AG04449 (cell line): ENCODE measurements at regions not wholly inside any gene's neighbourhood (a gene's known extent, or its start where the extent isn't known, plus 50 kb on each side); places are given as distances from the start of the nearest gene placed in this dataset.

ENCODE experiments used
- CTCF ChIA-PET: fragments of 350-600 bp; formaldehyde crosslinking; extraction: SDS; loops from one replicate; lab custom pipeline; 2021; ENCODE audit warnings: antibody characterized with exemption; lab: Yijun Ruan, JAX
- POLR2A ChIA-PET: fragments of 400-600, 350-600 bp; formaldehyde crosslinking; extraction: SDS; loops from one replicate; lab custom pipeline; 2020; ENCODE audit warnings: antibody characterized with exemption, inconsistent platforms; lab: Yijun Ruan, JAX
- DNase-seq: peaks from one replicate; pipeline ENCODE4 v3.0.0-alpha.2; 2010; ENCODE audit warnings: low read depth, low spot score
- H3K4me3 ChIP-seq: 2 replicates; pipeline ENCODE4 v1.5.1; 2011; ENCODE audit warnings: low read depth, mild to moderate bottlenecking, control low read depth, low read length
- TF ChIP-seq, protein P1 (sequence below): IDR thresholded peaks from one replicate; pipeline ENCODE4 v1.5.1; 2011; ENCODE audit warnings: mild to moderate bottlenecking, moderate library complexity, low read length, control low read depth, inconsistent platforms; ENCODE audit not compliant: insufficient read depth; ENCODE audit errors: missing control alignments

DNA sequence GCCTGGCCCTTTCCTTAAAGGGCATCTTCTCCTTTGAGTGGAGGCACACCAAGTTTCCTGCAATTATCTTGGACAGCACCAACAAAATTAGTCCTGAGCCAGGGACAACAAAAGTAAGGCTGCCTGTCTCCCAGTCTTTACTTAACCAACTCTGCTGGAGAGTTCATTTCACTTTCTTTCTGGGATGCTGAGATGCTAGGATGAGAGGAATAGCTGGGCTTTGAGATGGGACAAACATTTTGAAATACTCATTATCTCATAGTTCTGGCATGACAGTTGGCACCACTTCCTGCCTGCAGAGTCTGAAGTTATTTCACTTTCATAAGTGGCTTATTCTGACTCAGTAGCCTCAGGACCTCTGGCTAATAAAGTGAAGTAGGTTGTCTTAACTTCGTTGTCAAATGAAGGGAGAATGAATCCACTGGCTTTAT, 157.0 kb downstream of the C9orf152 start:
- TF ChIP-seq, protein P1, sequence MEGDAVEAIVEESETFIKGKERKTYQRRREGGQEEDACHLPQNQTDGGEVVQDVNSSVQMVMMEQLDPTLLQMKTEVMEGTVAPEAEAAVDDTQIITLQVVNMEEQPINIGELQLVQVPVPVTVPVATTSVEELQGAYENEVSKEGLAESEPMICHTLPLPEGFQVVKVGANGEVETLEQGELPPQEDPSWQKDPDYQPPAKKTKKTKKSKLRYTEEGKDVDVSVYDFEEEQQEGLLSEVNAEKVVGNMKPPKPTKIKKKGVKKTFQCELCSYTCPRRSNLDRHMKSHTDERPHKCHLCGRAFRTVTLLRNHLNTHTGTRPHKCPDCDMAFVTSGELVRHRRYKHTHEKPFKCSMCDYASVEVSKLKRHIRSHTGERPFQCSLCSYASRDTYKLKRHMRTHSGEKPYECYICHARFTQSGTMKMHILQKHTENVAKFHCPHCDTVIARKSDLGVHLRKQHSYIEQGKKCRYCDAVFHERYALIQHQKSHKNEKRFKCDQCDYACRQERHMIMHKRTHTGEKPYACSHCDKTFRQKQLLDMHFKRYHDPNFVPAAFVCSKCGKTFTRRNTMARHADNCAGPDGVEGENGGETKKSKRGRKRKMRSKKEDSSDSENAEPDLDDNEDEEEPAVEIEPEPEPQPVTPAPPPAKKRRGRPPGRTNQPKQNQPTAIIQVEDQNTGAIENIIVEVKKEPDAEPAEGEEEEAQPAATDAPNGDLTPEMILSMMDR = no peak
- ChIA-PET CTCF (interaction anchor here (1.3 to 1.9 kb wide), 4 partner anchors 9 to 147 kb away, joined by 4 to 8 read pairs (median 6); no protein-coding TSS in a partner anchor), POLR2A (interaction anchor here (0.5 to 1.3 kb wide), 7 partner anchors 19 to 638 kb away, joined by 3 to 5 read pairs (median 3); no protein-coding TSS in a partner anchor)
- DNase-seq = peak; percentile 89
- peak overlapping the region; percentile 95 for H3K4me3 ChIP-seq

DNA sequence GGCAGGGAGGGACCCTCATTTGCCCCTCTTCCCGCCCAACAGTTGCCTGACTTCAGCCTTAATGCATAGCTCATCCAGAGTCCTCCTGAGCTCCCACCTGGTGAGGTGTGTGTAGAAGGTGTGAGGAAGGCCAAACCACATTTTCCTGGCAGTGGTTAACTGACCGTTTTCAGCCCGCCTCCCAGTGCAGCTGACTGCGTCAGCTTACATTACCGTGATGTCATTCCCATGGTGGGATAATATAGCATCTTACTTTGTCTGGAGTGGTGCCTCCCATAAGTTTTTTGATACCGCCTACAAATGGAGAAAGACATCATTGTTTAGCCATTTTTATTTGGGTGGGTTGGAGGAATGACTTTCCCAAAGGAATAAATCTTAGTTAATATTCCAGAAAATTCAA, 151.9 kb downstream of the C9orf152 start:
- no peak for DNase-seq
- ChIA-PET CTCF (interaction anchor here (1.7 kb wide), 1 partner anchor 238 kb away, joined by 3 read pairs; no protein-coding TSS in a partner anchor), POLR2A (no interaction called here)
- TF ChIP-seq, protein P1 = no peak
- H3K4me3 ChIP-seq = no peak overlapping the region

DNA sequence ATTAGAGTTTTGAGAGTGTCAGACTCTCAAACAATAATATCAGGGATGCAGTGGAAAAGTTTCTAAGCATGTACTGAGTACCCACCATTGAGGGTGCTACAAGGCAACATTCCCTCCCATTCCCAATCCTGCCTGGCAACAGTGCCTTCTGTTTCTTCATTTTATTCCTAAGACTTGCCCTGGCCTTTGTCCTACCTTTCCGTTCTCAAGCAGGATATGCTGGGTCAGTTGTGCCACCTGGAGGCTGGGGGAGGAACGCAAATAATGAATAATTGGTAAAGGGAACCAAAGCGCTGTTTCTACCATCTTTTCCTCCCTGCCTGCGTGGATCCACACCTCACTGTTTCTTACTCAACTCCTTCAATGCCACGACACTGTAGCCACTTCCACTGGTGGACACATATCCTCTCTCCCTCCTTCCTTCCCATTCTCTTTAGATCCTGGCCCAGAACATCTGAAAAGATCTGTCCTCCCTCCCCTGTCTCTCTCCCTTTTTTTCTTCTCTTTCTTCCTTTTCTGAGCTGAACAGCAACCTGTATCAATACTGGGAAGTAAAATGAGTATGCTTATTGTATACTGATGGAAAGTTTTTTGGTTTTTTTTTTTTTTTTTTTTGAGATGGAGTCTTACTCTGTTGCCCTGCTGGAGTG, 149.5 kb downstream of the C9orf152 start:
- H3K4me3 ChIP-seq = no peak overlapping the region
- ChIA-PET POLR2A (no interaction called here), CTCF (interaction anchor here (0.6 to 2.4 kb wide), 5 partner anchors 19 to 327 kb away, joined by 3 to 8 read pairs (median 3); no protein-coding TSS in a partner anchor)
- DNase-seq = no peak
- TF ChIP-seq, protein P1 = peak; percentile 46

DNA sequence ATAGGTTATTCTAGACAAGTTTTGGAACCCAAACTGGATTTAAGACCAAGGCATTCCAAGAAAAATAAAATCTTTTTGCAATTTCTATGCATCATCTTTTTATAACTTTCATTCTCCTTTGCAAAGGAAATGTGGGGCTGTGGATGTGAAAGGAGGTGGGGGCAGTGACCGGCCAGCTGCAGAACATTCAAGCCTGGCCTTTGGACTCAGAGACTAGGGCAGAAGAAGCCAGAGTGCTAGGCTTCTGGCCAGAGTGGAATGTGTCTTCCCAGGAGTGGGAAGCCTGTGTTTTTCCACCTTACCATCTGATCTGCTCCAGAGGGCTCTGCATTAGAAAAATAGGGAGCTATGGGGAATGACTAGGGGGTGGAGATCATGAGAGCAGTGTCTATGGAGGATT, 148.5 kb downstream of the C9orf152 start:
- H3K4me3 ChIP-seq = no peak overlapping the region
- TF ChIP-seq, protein P1 = no peak
- ChIA-PET CTCF (interaction anchor here (1.4 to 2.4 kb wide), 2 partner anchors 20 to 153 kb away, joined by 3 to 8 read pairs; no protein-coding TSS in a partner anchor), POLR2A (no interaction called here)
- DNase-seq = no peak

DNA sequence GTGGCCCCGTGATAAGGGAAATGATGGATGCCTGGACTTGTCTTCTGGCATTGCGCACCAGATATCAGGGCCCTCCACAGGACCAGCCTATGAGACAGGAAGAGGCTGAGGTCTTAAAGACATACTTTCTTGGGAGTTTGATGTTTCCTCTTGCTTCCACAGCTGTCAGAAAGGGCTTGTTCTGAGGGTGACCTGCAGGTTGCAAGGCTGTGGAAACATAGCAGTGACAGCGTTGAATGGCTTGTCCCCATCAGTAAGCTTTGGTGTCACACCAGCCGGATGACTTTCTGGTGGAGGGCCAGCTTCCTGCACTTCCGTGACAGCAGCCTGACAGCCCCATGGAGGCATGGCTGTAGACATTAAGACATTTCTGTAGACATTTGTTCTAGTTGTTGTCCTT, 143.2 kb downstream of the C9orf152 start:
- H3K4me3 ChIP-seq = no peak overlapping the region
- ChIA-PET POLR2A (no interaction called here), CTCF (interaction anchor here (0.9 kb wide), 1 partner anchor 92 kb away, joined by 3 read pairs; no protein-coding TSS in a partner anchor)
- TF ChIP-seq, protein P1 = no peak
- DNase-seq = no peak

- H3K4me3 ChIP-seq = no peak overlapping the region
- no peak for DNase-seq
- POLR2A ChIA-PET = no interaction called here
- TF ChIP-seq, protein P1 = no peak
- CTCF ChIA-PET = interaction anchor here (0.9 kb wide), 1 partner anchor 92 kb away, joined by 3 read pairs; no protein-coding TSS in a partner anchor
Measured at GRCh38 chr9:110065532-110065931, 142.4 kb downstream of the C9orf152 start.
